ENCODE measurements at regions not wholly inside any gene's neighbourhood (a gene's known extent, or its start where the extent isn't known, plus 50 kb on each side); places are given as distances from the start of the nearest gene placed in this dataset.
A peak's percentile ranks its signal among the peaks of the same experiment; 100 is the strongest.

- Histone ChIP-seq H3K9me3 (ENCODE audit: low read length) (no peaks in the 10 kb centered on the region), H3K9ac (ENCODE audit: low read length) (no peak overlapping the region), H3K4me1 (ENCODE audit: insufficient read depth, low read length) (peaks cover 11% of the 10 kb centered on the region), H3K27ac (ENCODE audit: low read depth, low read length) (no peak overlapping the region), H3K4me3 (ENCODE audit: low read depth in 1 of 2, low read length in 2 of 2) (no peak overlapping the region), H3K36me3 (ENCODE audit: insufficient read depth, low read length) (no peaks in the 10 kb centered on the region), H3K27me3 (ENCODE audit: control insufficient read depth in 1 of 2, insufficient read depth in 2 of 2, low read length in 2 of 2) (no peaks in the 10 kb centered on the region)
Measured at GRCh38 chr2:205898744-205899143, 187.2 kb downstream of the INO80D start.

GRCh38 chr2:205895981-205896655 is 189.9 kb downstream of the INO80D start:
- Histone ChIP-seq H3K27me3 (ENCODE audit: control insufficient read depth in 1 of 2, insufficient read depth in 2 of 2, low read length in 2 of 2) (no peaks in the 10 kb centered on the region), H3K4me3 (ENCODE audit: low read depth in 1 of 2, low read length in 2 of 2) (no peak overlapping the region), H3K9ac (ENCODE audit: low read length) (no peak overlapping the region), H3K4me1 (ENCODE audit: insufficient read depth, low read length) (peaks cover 23% of the 10 kb centered on the region), H3K27ac (ENCODE audit: low read depth, low read length) (peak overlapping the region; percentile 58), H3K9me3 (ENCODE audit: low read length) (no peaks in the 10 kb centered on the region), H3K36me3 (ENCODE audit: insufficient read depth, low read length) (no peaks in the 10 kb centered on the region)

- Histone ChIP-seq H3K9ac (ENCODE audit: low read length) (no peak overlapping the region), H3K9me3 (ENCODE audit: low read length) (no peaks in the 10 kb centered on the region), H3K4me1 (ENCODE audit: insufficient read depth, low read length) (peaks cover 23% of the 10 kb centered on the region), H3K4me3 (ENCODE audit: low read depth in 1 of 2, low read length in 2 of 2) (peak overlapping the region in 1 of 2 donors; percentile 33), H3K36me3 (ENCODE audit: insufficient read depth, low read length) (no peaks in the 10 kb centered on the region), H3K27ac (ENCODE audit: low read depth, low read length) (peak overlapping the region; percentile 71), H3K27me3 (ENCODE audit: control insufficient read depth in 1 of 2, insufficient read depth in 2 of 2, low read length in 2 of 2) (no peaks in the 10 kb centered on the region)
Measured at GRCh38 chr2:205892665-205893259, 193.2 kb downstream of the INO80D start.

- H3K36me3 ChIP-seq (ENCODE audit: insufficient read depth, low read length): no peaks in the 10 kb centered on the region
- H3K27me3 ChIP-seq (ENCODE audit: control insufficient read depth in 1 of 2, insufficient read depth in 2 of 2, low read length in 2 of 2): no peaks in the 10 kb centered on the region
- peak overlapping the region; percentile 71 for H3K27ac ChIP-seq (ENCODE audit: low read depth, low read length)
- no peak overlapping the region for H3K9ac ChIP-seq (ENCODE audit: low read length)
- no peaks in the 10 kb centered on the region for H3K9me3 ChIP-seq (ENCODE audit: low read length)
- H3K4me3 ChIP-seq (ENCODE audit: low read depth in 1 of 2, low read length in 2 of 2): peak overlapping the region in 1 of 2 donors; percentile 33
- H3K4me1 ChIP-seq (ENCODE audit: insufficient read depth, low read length): peaks cover 23% of the 10 kb centered on the region
Measured at GRCh38 chr2:205892251-205892655, 193.7 kb downstream of the INO80D start.

- H3K4me3 ChIP-seq (ENCODE audit: low read depth in 1 of 2, low read length in 2 of 2): no peak overlapping the region
Measured at GRCh38 chr2:205889114-205889513, 196.9 kb downstream of the INO80D start.

GRCh38 chr2:205887637-205888036 is 198.3 kb downstream of the INO80D start:
- Histone ChIP-seq H3K36me3 (ENCODE audit: insufficient read depth, low read length) (no peaks in the 10 kb centered on the region), H3K27ac (ENCODE audit: low read depth, low read length) (peak overlapping the region; percentile 19), H3K4me3 (ENCODE audit: low read depth in 1 of 2, low read length in 2 of 2) (no peak overlapping the region), H3K4me1 (ENCODE audit: insufficient read depth, low read length) (peaks cover 30% of the 10 kb centered on the region), H3K9me3 (ENCODE audit: low read length) (no peaks in the 10 kb centered on the region), H3K27me3 (ENCODE audit: control insufficient read depth in 1 of 2, insufficient read depth in 2 of 2, low read length in 2 of 2) (no peaks in the 10 kb centered on the region), H3K9ac (ENCODE audit: low read length) (no peak overlapping the region)

More at GRCh38 chr2:205889114-205889513, 196.9 kb downstream of the INO80D start:
- Histone ChIP-seq H3K36me3 (ENCODE audit: insufficient read depth, low read length) (no peaks in the 10 kb centered on the region), H3K27me3 (ENCODE audit: control insufficient read depth in 1 of 2, insufficient read depth in 2 of 2, low read length in 2 of 2) (no peaks in the 10 kb centered on the region), H3K4me1 (ENCODE audit: insufficient read depth, low read length) (peaks cover 20% of the 10 kb centered on the region), H3K9me3 (ENCODE audit: low read length) (no peaks in the 10 kb centered on the region), H3K9ac (ENCODE audit: low read length) (no peak overlapping the region), H3K27ac (ENCODE audit: low read depth, low read length) (no peak overlapping the region)

GRCh38 chr2:205885492-205886099 is 200.4 kb downstream of the INO80D start:
- no peaks in the 10 kb centered on the region for H3K27me3 ChIP-seq (ENCODE audit: control insufficient read depth in 1 of 2, insufficient read depth in 2 of 2, low read length in 2 of 2)
- H3K9me3 ChIP-seq (ENCODE audit: low read length): no peaks in the 10 kb centered on the region
- no peaks in the 10 kb centered on the region for H3K36me3 ChIP-seq (ENCODE audit: insufficient read depth, low read length)
- peak overlapping the region; percentile 36 for H3K27ac ChIP-seq (ENCODE audit: low read depth, low read length)
- no peak overlapping the region for H3K4me3 ChIP-seq (ENCODE audit: low read depth in 1 of 2, low read length in 2 of 2)
- peaks cover 21% of the 10 kb centered on the region for H3K4me1 ChIP-seq (ENCODE audit: insufficient read depth, low read length)
- H3K9ac ChIP-seq (ENCODE audit: low read length): no peak overlapping the region

- no peak overlapping the region for H3K4me3 ChIP-seq (ENCODE audit: low read depth in 1 of 2, low read length in 2 of 2)
- H3K36me3 ChIP-seq (ENCODE audit: insufficient read depth, low read length): no peaks in the 10 kb centered on the region
- no peak overlapping the region for H3K27ac ChIP-seq (ENCODE audit: low read depth, low read length)
- H3K4me1 ChIP-seq (ENCODE audit: insufficient read depth, low read length): peaks cover 21% of the 10 kb centered on the region
- H3K27me3 ChIP-seq (ENCODE audit: control insufficient read depth in 1 of 2, insufficient read depth in 2 of 2, low read length in 2 of 2): no peaks in the 10 kb centered on the region
- no peak overlapping the region for H3K9ac ChIP-seq (ENCODE audit: low read length)
- no peaks in the 10 kb centered on the region for H3K9me3 ChIP-seq (ENCODE audit: low read length)
Measured at GRCh38 chr2:205883965-205884364, 201.7 kb downstream of the NRP2 start.

GRCh38 chr2:205882806-205883425 is 200.6 kb downstream of the NRP2 start:
- peaks cover 21% of the 10 kb centered on the region for H3K4me1 ChIP-seq (ENCODE audit: insufficient read depth, low read length)
- H3K4me3 ChIP-seq (ENCODE audit: low read depth in 1 of 2, low read length in 2 of 2): no peak overlapping the region
- no peaks in the 10 kb centered on the region for H3K36me3 ChIP-seq (ENCODE audit: insufficient read depth, low read length)
- no peaks in the 10 kb centered on the region for H3K9me3 ChIP-seq (ENCODE audit: low read length)
- H3K27me3 ChIP-seq (ENCODE audit: control insufficient read depth in 1 of 2, insufficient read depth in 2 of 2, low read length in 2 of 2): no peaks in the 10 kb centered on the region
- H3K9ac ChIP-seq (ENCODE audit: low read length): no peak overlapping the region
- H3K27ac ChIP-seq (ENCODE audit: low read depth, low read length): peak overlapping the region; percentile 1

GRCh38 chr2:205880048-205880447 is 197.7 kb downstream of the NRP2 start:
- Histone ChIP-seq H3K27ac (ENCODE audit: low read depth, low read length) (no peak overlapping the region), H3K4me3 (ENCODE audit: low read depth in 1 of 2, low read length in 2 of 2) (no peak overlapping the region), H3K36me3 (ENCODE audit: insufficient read depth, low read length) (no peaks in the 10 kb centered on the region), H3K27me3 (ENCODE audit: control insufficient read depth in 1 of 2, insufficient read depth in 2 of 2, low read length in 2 of 2) (no peaks in the 10 kb centered on the region), H3K4me1 (ENCODE audit: insufficient read depth, low read length) (peaks cover 16% of the 10 kb centered on the region), H3K9me3 (ENCODE audit: low read length) (no peaks in the 10 kb centered on the region), H3K9ac (ENCODE audit: low read length) (no peak overlapping the region)

- Histone ChIP-seq H3K9me3 (ENCODE audit: low read length) (no peaks in the 10 kb centered on the region), H3K4me1 (ENCODE audit: insufficient read depth, low read length) (peaks cover 12% of the 10 kb centered on the region), H3K27me3 (ENCODE audit: control insufficient read depth in 1 of 2, insufficient read depth in 2 of 2, low read length in 2 of 2) (no peaks in the 10 kb centered on the region), H3K27ac (ENCODE audit: low read depth, low read length) (no peak overlapping the region), H3K36me3 (ENCODE audit: insufficient read depth, low read length) (no peaks in the 10 kb centered on the region), H3K9ac (ENCODE audit: low read length) (no peak overlapping the region), H3K4me3 (ENCODE audit: low read depth in 1 of 2, low read length in 2 of 2) (no peak overlapping the region)
Measured at GRCh38 chr2:205878999-205879762, 196.9 kb downstream of the NRP2 start.
